GM12891 (cell line): ENCODE measurements at regions not wholly inside any gene's neighbourhood (a gene's known extent, or its start where the extent isn't known, plus 50 kb on each side); places are given as distances from the start of the nearest gene placed in this dataset.

Source experiments
- PAX5 ChIP-seq: IDR thresholded peaks from 2 replicates; pipeline ENCODE4 v1.6.1; 2011; ENCODE audit warnings: low read length, moderate library complexity, mild to moderate bottlenecking; ENCODE audit not compliant: insufficient read depth, severe bottlenecking
- POLR2A ChIP-seq: IDR thresholded peaks from 2 replicates; pipeline ENCODE4 v1.6.1; 2011; ENCODE audit warnings: low read depth, low read length, control low read depth
- POLR2AphosphoS5 ChIP-seq: IDR thresholded peaks from 2 replicates; pipeline ENCODE4 v1.6.1; 2011; ENCODE audit warnings: low read depth, low read length, control low read depth
- POU2F2 ChIP-seq: IDR thresholded peaks from 2 replicates; pipeline ENCODE4 v1.6.1; 2011; ENCODE audit warnings: low read depth, mild to moderate bottlenecking, control low read depth, low read length, moderate library complexity
- SPI1 ChIP-seq: IDR thresholded peaks from 2 replicates; pipeline ENCODE4 v1.6.1; 2011; ENCODE audit warnings: low read depth, low read length, control low read depth
- TAF1 ChIP-seq: IDR thresholded peaks from 2 replicates; pipeline ENCODE4 v1.6.1; 2011; ENCODE audit warnings: low read depth, low read length, control low read depth

- TF ChIP-seq POLR2AphosphoS5 = no peak
- TF ChIP-seq POLR2A = no peak
- TF ChIP-seq POU2F2 = no peak
- TF ChIP-seq TAF1 = no peak
- TF ChIP-seq SPI1 = no peak
- TF ChIP-seq PAX5 = no peak
These were observed 318.3 kb upstream of the CA10 start for GRCh38 chr17:52476638-52477313.
